ENCODE measurements at regions not wholly inside any gene's neighbourhood (a gene's known extent, or its start where the extent isn't known, plus 50 kb on each side); places are given as distances from the start of the nearest gene placed in this dataset.
A peak's percentile ranks its signal among the peaks of the same experiment; 100 is the strongest.
"Not testable (repeated sequence)": the region's sequence is repeated elsewhere in the genome, so short reads cannot be mapped to it uniquely, and the experiment has no call there.

DNA sequence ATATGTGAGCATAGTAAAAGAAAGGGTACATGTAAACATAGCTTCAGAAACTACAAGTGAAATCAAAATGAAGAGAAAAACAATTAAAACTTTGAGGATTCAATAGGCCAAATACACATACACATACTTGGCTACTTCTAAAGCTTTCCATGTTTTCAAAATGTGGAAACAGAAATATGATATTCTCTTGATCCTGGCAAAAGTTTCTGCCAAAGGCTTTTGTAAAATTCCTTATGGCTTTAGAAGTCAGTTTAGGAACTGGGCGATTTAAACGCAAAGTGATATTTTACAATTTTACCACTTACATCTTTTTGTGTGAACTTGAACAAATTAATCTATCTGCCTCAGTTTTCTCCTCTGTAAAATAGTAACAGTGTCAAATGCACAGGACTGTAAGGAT lies 756.4 kb downstream of the C12orf50 start:
- DNase-seq (ENCODE audit: low spot score): peak; percentile 39

DNA sequence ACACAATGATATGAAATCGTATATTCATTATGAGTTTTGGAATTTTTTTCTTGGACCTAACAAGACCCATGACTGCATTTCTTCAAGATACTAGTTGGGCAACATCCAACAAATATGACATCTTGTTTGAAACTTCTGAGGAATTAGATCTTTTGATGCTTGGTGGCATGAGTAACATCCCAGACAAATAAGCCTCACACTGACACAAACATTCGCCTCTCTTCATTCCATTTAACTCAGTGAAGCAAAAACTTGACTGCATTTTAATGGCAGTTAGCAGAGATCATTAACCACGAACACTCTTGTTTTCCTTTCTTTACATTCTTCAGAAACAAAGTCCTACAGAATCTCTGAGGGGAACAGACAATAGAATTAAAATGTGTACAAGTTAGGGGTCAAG lies 758.3 kb downstream of the C12orf50 start:
- peak; percentile 29 for DNase-seq (ENCODE audit: low spot score)

DNA sequence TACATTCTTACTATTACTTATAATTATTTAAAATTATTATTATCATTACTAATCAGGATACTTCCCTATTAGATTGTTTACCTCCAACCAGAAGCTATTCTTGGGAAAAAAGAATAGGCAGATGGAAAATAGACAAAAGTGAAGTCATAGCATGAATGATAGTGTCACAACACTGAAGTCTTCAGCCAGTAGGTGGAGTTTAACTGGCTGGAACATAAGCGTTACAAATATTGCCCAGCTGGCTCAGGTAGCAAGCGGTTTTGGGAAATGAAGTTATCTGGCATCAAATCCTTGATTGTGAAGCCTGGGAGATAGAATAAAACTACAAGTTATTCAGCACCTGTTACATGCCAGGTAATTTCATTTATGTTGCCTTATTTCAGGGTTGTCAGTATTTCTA lies 762.9 kb downstream of the C12orf50 start:
- no peak for DNase-seq (ENCODE audit: low spot score)

DNA sequence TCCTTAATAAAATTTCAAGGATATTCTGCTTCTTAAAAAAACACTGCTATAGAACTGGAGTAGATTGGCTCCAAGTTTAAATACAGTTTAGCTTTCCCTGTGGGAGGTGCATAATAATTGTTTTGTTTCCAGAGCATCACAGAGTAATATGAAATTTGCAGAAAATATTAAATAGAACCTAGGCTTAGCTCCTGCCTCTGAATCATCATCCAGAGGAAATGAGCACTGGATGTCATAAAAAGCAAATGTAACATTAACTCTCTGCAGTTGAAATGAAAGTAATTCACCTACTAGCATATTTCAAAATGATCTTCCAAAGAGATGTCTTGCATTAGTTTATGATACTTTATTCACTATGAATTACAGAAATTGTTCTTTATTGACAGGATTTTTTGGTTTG lies 769.8 kb downstream of the C12orf50 start:
- peak; percentile 7 for DNase-seq (ENCODE audit: low spot score)

DNA sequence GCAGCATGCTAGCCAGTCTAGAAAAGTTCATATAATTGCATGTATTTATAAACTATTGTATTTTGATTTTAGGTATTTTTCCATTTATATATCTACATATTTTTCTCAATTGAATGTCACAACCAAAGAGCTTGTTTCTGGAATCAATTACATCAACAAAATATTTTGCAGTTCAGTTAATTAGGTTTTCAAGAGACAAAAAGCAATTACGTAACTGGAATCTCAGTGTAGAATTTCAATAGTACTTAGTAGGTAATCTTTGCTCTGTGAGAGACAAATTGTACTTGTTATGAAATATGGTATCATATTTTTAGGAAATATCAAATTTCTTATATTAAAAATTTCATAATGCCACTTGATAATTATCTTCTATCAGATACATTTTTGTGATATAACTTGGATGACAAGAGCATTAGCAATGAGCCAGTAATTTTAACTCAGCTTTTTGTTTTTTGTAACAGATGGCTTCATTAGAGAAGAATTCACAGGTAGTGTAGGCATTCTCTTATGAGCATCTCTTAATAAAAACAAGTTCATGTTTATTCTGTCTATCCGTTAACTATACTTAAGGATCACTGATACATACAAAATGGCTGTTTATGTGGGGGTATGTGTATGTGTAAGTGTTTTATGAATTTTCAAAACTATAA lies 774.7 kb downstream of the C12orf50 start:
- DNase-seq (ENCODE audit: low spot score): no peak

DNA sequence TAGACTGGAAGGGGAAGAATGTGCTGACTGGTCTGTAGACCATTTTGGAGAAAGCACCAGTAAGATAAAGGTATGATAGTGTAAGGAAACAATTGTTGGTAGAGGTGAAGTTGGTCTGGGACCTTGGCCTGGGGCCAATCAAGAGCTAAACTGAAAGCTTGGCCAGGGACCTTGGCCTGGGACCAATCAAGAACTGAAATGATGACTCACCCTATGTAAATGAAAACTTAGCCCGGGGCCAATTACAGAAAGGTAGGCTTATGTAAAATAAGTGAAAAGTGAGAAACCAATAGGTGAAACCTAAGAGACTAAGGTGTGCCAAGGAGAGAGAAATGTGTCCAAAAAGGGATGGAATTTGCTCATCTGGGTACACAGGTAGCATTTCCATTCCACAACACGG lies 776.0 kb downstream of the C12orf50 start:
- no peak for DNase-seq (ENCODE audit: low spot score)

DNA sequence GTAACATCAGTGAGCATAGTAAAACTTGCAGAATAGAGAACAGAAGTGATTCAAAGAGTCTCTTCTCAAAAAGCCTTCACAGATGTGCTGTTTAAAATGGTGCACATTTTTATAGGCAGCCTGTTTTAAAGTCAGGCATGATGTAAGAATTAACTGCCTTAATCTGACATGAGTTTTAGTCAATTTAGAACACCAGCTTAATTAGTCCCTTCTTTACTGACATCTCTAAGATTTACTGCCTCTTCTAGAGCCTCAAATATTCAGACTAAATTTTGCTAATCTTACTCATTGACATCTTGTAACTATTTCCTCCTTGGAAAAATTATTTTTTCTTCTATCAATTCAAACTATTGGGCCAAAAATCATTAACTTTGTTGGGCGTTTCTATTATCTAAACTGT lies 782.5 kb downstream of the C12orf50 start:
- DNase-seq (ENCODE audit: low spot score): no peak

DNA sequence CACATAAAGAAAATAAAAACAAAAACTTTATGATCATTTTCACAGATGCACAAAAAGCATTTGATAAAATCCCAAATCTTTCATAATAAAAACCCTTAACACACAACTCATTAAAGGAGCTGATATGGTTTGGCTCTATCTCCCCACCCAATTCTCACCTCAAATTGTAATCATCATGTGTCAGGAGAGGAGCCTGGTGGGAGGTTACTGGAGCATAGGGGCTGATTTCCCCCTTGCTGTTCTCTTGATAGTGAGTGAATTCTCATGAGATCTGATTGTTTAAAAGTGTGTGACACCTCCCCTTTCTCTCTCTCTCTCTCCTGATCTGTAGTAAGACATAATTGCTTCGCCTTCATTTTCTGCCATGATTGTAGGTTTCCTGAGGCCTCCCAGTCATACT lies 790.7 kb downstream of the C12orf50 start:
- DNase-seq (ENCODE audit: low spot score): no peak

DNA sequence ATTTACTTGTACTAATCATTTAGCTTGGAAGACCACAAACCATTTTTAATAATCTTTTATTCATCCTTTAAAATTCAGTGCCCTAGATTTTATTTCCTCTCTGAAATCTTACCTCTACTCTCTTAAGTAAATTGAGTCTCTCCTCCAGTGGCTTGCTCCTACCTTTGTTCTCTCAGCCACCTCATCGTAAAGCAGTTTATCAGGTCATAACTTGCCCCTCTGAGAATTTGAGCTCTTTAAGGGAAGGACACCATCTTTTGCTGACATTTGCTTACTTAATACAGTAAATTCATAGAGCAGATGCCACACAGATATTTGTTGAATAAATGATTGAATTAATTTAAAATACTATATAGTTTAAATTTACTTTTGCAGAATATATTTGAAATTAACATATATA lies 794.3 kb downstream of the C12orf50 start:
- no peak for DNase-seq (ENCODE audit: low spot score)

DNA sequence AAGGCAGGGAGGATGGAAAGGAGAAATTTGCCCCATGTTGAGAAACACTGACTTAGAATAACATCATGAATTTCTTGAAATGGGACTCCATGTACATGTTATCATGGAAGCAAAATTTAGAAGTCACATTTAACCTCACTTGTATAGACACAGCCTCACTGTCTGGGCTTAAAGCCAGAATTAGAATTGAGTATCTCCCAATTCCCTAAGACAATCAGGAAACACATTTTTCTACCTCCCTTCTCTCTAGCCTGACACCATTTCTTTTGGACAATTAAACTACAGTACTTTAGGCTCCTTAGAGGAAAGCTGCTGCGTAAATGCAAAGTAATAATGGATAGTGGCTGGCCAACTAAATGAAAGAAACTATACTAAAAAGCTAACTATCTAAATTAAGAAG lies 795.5 kb downstream of the C12orf50 start:
- no peak for DNase-seq (ENCODE audit: low spot score)

DNA sequence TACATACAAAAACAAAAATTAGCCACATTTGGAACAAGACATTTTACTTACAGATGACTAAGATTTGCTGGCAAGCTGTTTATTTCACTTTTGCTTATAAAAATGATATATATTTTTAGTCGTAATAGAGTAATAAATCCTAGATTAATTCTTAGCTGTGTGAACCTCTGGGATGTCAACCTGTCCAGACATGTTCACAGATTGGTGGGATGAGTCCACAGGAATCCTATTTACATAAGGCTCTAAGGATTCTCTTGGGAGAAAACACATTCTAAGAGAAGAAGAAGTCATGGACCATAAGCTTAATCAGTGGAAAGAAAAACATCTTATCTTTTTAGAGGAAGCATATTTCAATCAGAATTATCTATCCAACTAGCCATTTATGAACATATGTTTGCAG lies 797.4 kb downstream of the C12orf50 start:
- no peak for DNase-seq (ENCODE audit: low spot score)

DNA sequence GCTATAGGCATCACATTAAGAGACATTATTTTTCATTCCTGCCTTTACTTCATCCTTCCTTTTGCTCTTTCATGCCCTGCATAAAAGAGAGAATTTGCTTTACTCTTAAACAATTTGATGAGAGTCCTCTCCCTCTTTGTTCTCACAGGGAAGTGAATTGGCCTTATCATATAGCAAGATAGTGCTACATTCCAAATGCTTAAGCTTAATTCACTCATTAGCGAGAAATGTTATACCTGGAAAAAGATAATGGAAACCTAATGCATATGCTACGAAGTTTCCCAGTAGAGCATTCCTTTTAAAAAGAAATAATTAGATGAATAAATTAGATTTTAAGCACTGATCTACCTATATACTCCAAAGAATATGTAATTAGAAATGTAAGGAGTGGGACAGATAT lies 798.8 kb downstream of the C12orf50 start:
- no peak for DNase-seq (ENCODE audit: low spot score)

DNA sequence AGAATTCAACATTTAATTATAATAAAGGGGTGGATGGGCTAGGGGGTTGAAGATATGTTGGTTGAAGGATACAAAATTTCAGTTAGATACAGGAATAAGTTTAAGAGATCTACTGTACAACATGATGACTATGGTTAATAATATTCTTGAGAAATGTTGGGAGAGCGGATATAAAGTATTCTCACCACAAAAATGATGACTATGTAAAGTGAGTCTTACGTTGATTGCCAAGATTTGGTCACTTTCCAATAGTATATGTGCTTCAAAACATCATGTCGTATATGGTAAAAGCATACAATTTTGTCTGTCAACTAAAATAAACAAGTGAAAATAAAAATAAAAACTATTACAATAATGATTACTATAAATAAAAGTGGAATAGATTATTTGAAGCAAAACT lies 802.0 kb downstream of the C12orf50 start:
- no peak for DNase-seq (ENCODE audit: low spot score)

DNA sequence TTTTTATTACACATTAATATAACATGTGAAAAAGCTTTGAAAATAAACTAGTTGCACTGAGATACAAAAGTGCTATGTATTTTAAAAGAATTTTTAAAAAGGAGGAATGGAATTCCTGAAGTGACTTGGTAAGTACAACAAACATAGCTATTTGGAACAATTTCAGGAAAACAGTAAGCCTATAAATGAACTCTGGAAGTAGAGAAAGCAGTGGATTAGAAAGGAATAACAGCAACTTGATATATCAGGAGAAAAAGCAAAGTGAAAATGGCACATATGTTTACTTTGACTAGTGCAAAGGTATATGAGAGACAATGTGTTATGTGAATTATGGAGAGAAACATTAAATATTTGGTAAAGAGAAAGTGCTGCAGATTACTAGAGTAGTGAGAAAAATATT lies 811.7 kb downstream of the C12orf50 start:
- DNase-seq (ENCODE audit: low spot score): peak; percentile 29

DNA sequence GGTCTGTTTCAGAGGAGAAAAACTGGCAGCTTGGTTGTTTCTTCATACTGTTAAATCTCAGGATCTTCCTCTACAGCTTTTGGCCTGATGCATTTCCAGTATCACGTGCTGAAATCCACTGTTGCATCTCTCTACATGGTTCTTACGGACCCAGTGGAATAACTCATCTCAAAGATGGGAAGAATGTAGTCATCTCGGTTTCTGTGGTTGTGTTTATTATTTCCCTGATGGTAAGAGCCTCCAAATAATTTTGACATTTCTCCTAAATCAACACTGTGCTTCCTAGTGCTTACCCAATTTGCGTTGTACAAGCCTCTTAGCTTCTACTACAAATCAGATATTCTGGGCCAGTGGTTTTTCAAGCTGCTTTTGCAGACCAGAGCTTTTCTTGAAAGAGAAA lies 812.8 kb downstream of the C12orf50 start:
- peak; percentile 8 for DNase-seq (ENCODE audit: low spot score)

DNA sequence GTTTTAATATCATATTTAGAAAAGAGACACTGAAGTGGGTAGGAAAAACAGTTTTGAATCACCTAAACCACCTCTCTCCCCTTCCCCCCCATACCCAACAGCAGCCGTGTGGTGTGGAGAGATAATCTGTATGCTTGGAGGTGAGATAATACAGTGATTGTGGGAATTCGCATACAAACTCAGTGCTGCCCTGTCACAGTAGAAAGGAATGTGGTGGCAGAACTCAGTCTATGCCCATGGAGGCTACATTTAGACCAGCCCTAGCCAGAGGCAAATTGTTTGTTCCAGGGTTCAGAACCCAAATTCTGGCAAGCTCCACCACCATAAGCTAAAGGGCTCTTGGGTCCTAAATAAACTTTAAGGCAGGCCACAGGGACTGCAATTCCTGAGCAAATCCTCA lies 827.0 kb downstream of the C12orf50 start:
- no peak for DNase-seq (ENCODE audit: low spot score)

DNA sequence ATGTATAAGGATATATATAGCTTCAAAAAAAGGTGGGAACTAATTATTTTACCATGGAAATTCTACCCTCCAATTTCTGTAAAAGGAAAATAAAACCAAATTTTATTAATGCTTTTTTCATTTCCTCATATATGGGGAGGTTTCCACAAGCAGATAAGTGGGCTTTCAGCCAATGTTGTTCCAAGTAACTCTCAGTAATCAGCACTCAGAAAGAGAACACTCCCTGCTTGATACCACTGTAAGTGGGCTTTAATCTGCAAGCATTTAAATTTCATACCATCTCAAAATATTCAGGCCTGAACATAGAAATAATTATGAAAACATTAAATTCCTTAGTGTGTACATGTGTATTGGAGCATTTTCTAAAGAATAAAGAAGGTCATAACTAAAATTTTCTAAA lies 827.6 kb downstream of the C12orf50 start:
- DNase-seq (ENCODE audit: low spot score): peak; percentile 8

DNA sequence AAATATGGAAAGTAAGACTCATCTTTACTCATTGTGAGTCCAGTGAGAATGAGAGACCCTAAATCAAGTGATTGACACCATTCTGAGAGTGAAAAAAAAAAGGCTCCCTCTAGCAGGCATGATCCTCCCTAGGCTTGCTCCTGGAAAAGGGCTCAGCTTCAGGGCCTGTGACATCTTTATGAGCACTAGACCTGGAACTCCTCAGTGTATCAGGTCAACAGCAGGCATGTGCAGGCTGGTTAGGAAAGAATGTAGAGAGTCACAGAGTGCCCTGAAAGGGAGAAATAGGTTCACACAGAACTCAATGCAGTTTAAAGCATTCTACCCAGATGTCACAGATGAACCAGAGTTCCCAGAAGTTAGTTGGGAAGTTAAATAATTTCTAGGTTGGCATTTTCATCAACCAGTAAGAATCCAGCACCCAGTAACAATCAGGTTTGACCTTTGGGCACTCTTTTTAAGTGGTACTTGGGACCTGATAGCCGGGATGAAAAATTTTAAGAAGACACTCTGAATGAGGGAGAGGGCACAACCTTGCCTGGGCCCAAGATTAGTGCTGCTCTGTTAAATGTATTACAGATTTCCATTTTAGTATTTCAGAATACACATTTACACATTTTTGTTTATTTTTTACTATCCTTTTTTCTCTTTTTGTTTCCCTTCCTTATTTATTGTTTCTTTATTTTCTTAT lies 828.8 kb downstream of the C12orf50 start:
- peak; percentile 30 for DNase-seq (ENCODE audit: low spot score)

DNA sequence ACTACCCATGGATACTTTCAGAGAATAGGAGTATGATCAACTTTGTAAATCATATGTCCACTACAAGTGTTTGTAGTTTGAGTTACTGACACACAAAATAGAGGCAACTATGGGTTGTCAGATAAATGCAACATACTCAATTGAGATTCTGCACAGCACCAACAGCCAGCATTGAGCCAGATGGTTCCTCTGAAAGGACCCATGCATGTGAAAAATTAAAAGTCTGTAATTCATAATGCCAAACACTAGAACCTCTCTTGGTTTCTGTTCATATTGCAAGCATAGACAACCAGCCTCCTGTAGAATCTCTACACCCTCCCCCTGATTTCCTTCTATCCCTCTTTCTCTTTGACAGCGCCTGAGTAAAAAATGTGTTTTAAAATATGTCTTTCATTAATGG lies 831.0 kb downstream of the C12orf50 start:
- DNase-seq (ENCODE audit: low spot score): no peak

DNA sequence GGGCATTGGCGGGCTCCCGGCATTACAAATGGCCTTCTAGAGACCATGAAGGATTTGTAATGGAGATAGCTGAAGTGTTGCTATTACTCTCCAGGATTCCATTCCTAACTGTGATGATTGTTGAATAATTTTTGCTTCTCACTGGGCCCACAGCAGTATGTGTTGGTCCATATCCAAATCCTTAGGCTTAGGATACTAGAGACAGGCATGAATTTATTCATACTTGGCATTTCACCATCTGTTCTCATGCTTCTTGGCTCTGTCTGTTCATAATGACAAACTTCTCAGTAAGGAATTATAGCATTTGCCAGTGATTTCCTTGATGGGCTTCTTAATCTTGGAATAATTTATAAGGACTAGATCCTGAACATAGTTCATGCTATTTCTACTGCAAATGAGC lies 832.9 kb downstream of the C12orf50 start:
- peak; percentile 90 for DNase-seq (ENCODE audit: low spot score)

DNA sequence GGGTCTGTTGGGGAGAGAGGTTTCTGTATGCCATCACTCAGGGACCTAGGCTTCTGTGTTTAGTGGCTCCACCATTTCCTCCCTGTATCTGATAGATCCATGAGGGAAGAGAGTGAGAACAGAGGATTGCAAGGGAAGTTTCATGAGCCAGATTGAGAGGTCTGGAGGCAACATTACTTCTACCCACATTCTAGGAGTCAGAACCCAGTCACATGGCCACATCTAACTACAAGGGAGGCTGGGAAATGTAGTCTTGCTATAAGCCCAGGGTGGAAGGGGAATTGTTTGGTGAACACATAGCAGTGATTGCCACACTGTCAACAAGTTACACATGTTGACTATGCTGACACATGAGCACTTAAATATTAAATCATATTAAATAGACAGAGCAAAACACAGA lies 834.8 kb downstream of the C12orf50 start:
- not testable (repeated sequence) for DNase-seq (ENCODE audit: low spot score)

DNA sequence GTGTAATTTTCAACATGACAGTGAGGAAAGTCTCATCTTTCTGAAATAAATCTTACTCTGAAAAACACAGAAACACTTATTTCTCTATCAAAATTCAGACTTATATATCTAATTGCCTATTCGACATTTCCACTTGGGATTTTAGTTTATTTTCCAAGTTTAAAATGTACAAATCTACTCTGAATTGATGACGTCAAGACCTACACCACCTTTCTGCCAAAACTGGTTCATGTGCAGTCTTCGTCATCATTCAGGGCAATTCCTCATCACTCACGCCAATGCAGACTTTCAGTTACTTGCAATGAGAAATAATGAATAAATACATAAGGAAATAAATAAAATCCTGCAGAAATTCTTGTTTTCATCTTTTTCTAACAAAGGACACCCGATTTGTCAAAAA lies 843.8 kb downstream of the C12orf50 start:
- no peak for DNase-seq (ENCODE audit: low spot score)

DNA sequence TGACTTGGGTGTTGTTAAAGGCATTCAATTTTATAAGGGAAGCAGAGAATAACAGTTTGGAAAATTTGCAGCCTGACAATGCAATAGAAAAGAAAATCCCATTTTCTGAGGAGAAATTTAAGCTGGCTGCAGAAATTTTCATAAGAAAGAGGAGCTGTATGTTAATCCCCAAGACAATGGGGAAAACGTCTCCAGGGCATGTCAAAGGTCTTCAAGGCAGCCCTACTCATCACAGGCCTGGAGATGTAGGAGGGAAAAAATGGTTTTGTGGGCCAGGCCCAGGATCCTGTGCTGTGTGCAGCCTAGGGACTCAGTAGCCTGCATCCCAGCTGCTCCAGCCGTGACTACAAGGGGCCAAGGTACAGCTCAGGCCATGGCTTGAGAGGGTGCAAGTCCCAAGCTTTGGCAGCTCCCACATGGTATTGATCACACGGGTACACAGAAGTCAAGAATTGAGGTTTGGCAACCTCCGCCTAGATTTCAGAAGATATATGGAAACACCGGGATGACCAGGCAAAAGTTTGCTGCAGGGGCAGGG lies 846.4 kb downstream of the C12orf50 start:
- no peak for DNase-seq (ENCODE audit: low spot score)
